ENCODE measurements at regions not wholly inside any gene's neighbourhood (a gene's known extent, or its start where the extent isn't known, plus 50 kb on each side); places are given as distances from the start of the nearest gene placed in this dataset.
A peak's percentile ranks its signal among the peaks of the same experiment; 100 is the strongest.

- ATAC-seq = peak in 1 of 2 donors; percentile 27
- Mint-ChIP-seq H3K27me3 (no peaks in the 10 kb centered on the region), H3K36me3 (no peaks in the 10 kb centered on the region)
Measured at GRCh38 chr21:30935889-30936168, 54.4 kb upstream of the KRTAP11-1 start.

GRCh38 chr21:30935121-30935888, 53.9 kb upstream of the KRTAP11-1 start:
- no peaks in the 10 kb centered on the region for H3K4me1 Mint-ChIP-seq (ENCODE audit: low read depth in 2 of 2)
- peaks cover 4% of the 10 kb centered on the region for H3K9me3 Mint-ChIP-seq
- no peak overlapping the region for H3K4me3 Mint-ChIP-seq
- no peaks in the 10 kb centered on the region for H3K36me3 Mint-ChIP-seq
- DNase-seq (ENCODE audit: low spot score) (no peak), ATAC-seq (peak; percentile 24 to 45)
- H3K27me3 Mint-ChIP-seq = no peaks in the 10 kb centered on the region
- H3K27ac Mint-ChIP-seq = no peak overlapping the region

More at GRCh38 chr21:30935889-30936168, 54.4 kb upstream of the KRTAP11-1 start:
- Mint-ChIP-seq H3K27ac (no peak overlapping the region), H3K9me3 (peaks cover 4% of the 10 kb centered on the region), H3K4me1 (ENCODE audit: low read depth in 2 of 2) (no peaks in the 10 kb centered on the region), H3K4me3 (no peak overlapping the region)
- no peak for DNase-seq (ENCODE audit: low spot score)

- H3K4me3 Mint-ChIP-seq = no peak overlapping the region
- no peak overlapping the region for H3K27ac Mint-ChIP-seq
- no peaks in the 10 kb centered on the region for H3K4me1 Mint-ChIP-seq (ENCODE audit: low read depth in 2 of 2)
- H3K36me3 Mint-ChIP-seq = no peaks in the 10 kb centered on the region
- no peaks in the 10 kb centered on the region for H3K27me3 Mint-ChIP-seq
- peaks cover 4% of the 10 kb centered on the region for H3K9me3 Mint-ChIP-seq
- DNase-seq (ENCODE audit: low spot score) (no peak), ATAC-seq (no peak)
Measured at GRCh38 chr21:30932686-30933085, 51.3 kb upstream of the KRTAP11-1 start.
